Memory B cell (primary cell): ENCODE measurements at regions not wholly inside any gene's neighbourhood (a gene's known extent, or its start where the extent isn't known, plus 50 kb on each side); places are given as distances from the start of the nearest gene placed in this dataset.

Experiments
- ATAC-seq: fragments of 150-1000 bp; cut with Tn5 transposase; 2 replicates; pipeline ENCODE4 v1.10.0; 2021; ENCODE audit warnings: low read depth, mild to moderate bottlenecking, moderate library complexity
- DNase-seq, 2 donors: peaks; one replicate each; pipeline ENCODE4 v3.0.0; 2022; ENCODE audit warnings: low spot score in 2 of 2
- H3K27ac Mint-ChIP-seq: one replicate; pipeline ENCODE4 v1.8.0; 2022; ENCODE audit warnings: mild to moderate bottlenecking, moderate library complexity, mixed read lengths
- H3K27me3 Mint-ChIP-seq: one replicate; pipeline ENCODE4 v1.8.0; 2022; ENCODE audit warnings: mixed read lengths
- H3K36me3 Mint-ChIP-seq: one replicate; pipeline ENCODE4 v1.8.0; 2022; ENCODE audit warnings: mild to moderate bottlenecking, mixed read lengths
- H3K4me1 Mint-ChIP-seq: one replicate; pipeline ENCODE4 v1.8.0; 2022; ENCODE audit warnings: mixed read lengths
- H3K4me3 Mint-ChIP-seq: one replicate; pipeline ENCODE4 v1.8.0; 2022; ENCODE audit warnings: mild to moderate bottlenecking, moderate library complexity, mixed read lengths
- H3K9me3 Mint-ChIP-seq: one replicate; pipeline ENCODE4 v1.8.0; 2022; ENCODE audit warnings: mixed read lengths

GRCh38 chr13:40398065-40398464, 268.4 kb downstream of the FOXO1 start:
- DNase-seq, result no peak
- Mint-ChIP-seq H3K27me3 (no peaks in the 10 kb centered on the region), H3K27ac (no peak overlapping the region), H3K4me1 (peaks cover 11% of the 10 kb centered on the region), H3K4me3 (no peak overlapping the region), H3K9me3 (peaks cover 1% of the 10 kb centered on the region), H3K36me3 (no peaks in the 10 kb centered on the region)
- no peak for ATAC-seq

- Mint-ChIP-seq H3K4me1 (peaks cover 17% of the 10 kb centered on the region), H3K27ac (no peak overlapping the region), H3K4me3 (no peak overlapping the region), H3K9me3 (peaks cover 1% of the 10 kb centered on the region), H3K36me3 (no peaks in the 10 kb centered on the region), H3K27me3 (no peaks in the 10 kb centered on the region)
- DNase-seq (no peak), ATAC-seq (no peak)
Measured at GRCh38 chr13:40399756-40400155, 266.7 kb downstream of the FOXO1 start.

DNA sequence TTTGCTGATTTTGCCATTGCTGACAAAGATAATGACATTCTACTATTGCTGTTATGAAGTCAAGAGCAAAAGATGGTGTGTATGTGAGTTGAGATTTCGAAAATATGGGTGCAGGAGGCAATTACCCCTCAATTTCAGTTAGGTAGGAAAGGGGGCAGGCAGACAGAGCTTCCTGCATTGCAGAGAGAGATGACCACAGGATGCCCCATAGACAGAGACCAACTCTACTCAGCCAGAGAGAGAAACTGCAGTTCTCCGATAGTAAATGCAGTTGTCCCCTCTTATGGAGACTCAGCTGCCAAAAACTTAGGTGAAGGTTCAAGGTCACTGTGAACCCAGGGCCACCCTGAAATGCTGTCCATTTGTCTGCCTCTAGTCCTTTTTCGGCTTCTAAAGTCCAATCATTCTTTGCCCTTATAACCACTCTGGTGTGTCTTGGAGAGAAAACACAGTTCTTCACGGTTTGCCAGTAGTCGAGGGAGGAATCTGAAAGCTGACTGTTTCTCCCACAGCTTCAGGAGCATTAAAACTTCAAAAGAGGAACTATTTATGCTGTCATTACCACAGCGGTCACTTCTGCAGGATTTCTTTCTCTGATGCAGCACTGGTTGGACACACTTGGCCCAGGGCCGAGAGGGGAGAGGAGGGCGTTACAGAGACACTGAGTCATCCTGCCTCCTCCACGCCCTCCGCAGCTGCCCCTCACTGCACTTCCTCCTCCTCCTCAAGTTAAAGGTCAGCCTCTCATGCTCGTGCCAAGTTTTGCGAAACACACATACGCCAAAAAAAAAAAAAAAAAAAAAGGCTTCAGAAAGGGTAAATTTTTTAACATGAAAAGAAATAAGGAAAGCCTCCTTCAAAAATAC, 264.3 kb downstream of the FOXO1 start:
- Mint-ChIP-seq H3K4me3 (peak overlapping the region; percentile 80), H3K9me3 (peaks cover 1% of the 10 kb centered on the region), H3K27me3 (no peaks in the 10 kb centered on the region), H3K4me1 (peaks cover 17% of the 10 kb centered on the region), H3K27ac (no peak overlapping the region), H3K36me3 (no peaks in the 10 kb centered on the region)
- ATAC-seq (peak; percentile 62), DNase-seq (no peak)

- ATAC-seq (no peak), DNase-seq (no peak)
- Mint-ChIP-seq H3K27ac (no peak overlapping the region), H3K4me3 (peak overlapping the region; percentile 11), H3K27me3 (no peaks in the 10 kb centered on the region), H3K4me1 (peaks cover 14% of the 10 kb centered on the region), H3K36me3 (no peaks in the 10 kb centered on the region), H3K9me3 (no peaks in the 10 kb centered on the region)
Measured at GRCh38 chr13:40402931-40403431, 263.5 kb downstream of the FOXO1 start.

DNA sequence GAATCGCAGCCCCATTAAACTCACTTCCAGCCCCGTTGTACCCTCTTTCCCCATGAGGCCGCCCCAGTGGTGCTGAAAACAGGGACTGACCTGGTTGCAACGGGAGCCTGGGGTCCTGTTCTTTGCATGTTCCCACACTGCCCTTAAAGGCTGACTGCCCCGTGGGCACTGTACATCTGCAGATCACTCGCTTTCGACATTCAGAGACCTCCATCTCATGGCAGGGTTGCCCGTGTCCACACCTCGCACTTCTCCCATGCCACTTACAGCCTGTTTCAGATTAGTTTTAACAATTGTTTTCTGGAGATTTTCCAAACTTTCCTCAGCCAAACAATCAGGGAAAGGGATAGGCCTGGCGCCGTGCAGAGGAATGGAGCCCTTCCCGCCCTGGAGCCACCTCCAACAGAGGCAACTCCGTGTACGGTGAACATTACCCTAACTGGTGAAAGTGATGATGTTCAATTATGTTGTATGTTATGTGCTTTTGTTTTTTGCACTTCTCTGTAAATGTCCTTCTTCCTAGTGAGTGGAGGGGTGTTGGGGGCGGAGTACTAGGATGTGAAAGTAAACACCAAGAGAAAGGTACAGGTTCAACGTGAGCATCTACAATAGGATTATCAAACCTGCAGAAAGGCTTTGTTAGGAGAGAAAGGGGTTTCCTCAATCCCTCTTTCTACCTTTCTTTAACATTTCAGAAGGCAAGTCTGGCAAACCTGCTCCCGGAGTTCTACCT, 262.8 kb downstream of the FOXO1 start:
- Mint-ChIP-seq H3K36me3 (no peaks in the 10 kb centered on the region), H3K27me3 (no peaks in the 10 kb centered on the region), H3K9me3 (no peaks in the 10 kb centered on the region), H3K4me1 (peaks cover 14% of the 10 kb centered on the region), H3K27ac (no peak overlapping the region), H3K4me3 (no peak overlapping the region)
- ATAC-seq (no peak), DNase-seq (no peak)

- H3K4me3 Mint-ChIP-seq, result no peak overlapping the region
- H3K27me3 Mint-ChIP-seq, result no peaks in the 10 kb centered on the region
- ATAC-seq (no peak), DNase-seq (no peak)
- no peaks in the 10 kb centered on the region for H3K9me3 Mint-ChIP-seq
- H3K4me1 Mint-ChIP-seq, result peaks cover 14% of the 10 kb centered on the region
- no peaks in the 10 kb centered on the region for H3K36me3 Mint-ChIP-seq
- no peak overlapping the region for H3K27ac Mint-ChIP-seq
Measured at GRCh38 chr13:40404407-40404806, 262.0 kb downstream of the FOXO1 start.

DNA sequence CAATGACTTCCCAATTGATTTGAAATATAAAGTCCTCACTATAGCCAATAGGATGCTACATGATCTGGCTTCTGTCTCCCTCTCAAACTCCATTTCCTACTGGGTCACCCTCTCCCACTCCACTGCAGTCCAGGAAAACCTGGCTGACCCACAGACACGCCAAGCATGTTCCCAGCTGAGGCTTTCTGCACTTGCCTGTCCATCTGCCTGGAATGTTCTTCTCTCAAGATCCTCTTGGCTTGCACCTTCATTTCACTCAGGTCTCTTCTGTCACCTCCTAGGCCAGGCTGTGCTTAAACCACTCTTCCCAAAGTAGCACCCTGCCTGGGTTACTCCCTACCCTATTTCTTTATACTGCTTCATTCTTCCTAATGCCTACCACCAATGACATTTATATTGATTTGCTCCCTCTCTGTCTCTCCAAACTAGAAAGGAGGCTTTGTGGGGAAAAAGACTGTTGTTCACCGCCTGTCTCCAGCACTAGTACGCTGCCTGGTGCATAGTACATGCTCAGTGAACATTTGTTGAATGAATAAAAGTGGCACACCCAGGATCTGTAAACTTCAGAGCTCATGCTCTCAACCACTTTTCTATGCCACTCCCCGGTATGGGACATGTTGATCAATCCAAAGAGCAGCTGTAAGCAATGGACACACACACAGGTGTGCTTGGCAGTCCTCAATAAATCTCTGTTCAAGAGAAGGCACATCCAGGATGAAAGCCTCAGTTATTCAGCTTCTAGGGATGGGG, 261.3 kb downstream of the FOXO1 start:
- Mint-ChIP-seq H3K36me3 (no peaks in the 10 kb centered on the region), H3K27me3 (no peaks in the 10 kb centered on the region), H3K9me3 (no peaks in the 10 kb centered on the region), H3K4me1 (peaks cover 14% of the 10 kb centered on the region), H3K27ac (no peak overlapping the region), H3K4me3 (no peak overlapping the region)
- ATAC-seq (no peak), DNase-seq (no peak)

DNA sequence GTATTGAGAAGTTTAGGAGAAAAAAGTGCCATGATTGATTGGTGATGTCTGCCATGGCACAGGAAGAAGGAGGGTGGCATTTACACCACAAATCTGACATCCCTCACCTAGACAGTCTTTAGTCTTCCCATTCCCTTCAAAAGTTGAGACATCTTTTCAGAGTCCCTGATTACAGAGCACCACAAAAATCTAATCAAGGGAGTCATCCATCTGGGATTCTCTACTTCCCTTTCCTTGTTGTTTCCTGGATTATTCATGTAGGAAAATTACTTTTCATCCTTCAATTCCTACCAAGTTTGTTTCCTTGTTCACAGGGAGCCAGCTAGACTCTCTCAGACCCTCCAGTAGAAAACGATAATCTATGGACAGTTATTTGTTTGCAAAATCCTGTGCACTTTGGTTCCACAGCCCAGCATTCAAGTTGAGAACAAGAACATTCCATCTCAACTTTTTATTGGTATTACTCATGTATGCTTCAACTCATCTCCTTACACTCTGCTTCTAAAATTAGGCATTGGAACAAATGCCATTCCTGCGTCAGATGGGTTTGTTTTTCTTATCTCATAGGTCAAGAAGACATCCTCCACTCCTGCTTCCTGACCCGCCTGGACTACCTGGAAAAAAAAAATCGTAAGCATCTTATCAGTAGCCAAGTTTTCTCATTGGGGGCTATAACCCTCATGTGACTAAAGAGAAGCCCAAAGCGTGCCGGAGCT, 259.9 kb downstream of the FOXO1 start:
- Mint-ChIP-seq H3K4me3 (no peak overlapping the region), H3K27ac (no peak overlapping the region), H3K4me1 (peaks cover 10% of the 10 kb centered on the region), H3K36me3 (peaks cover 2% of the 10 kb centered on the region), H3K9me3 (peaks cover 5% of the 10 kb centered on the region), H3K27me3 (no peaks in the 10 kb centered on the region)
- ATAC-seq, result no peak
- DNase-seq, result no peak

DNA sequence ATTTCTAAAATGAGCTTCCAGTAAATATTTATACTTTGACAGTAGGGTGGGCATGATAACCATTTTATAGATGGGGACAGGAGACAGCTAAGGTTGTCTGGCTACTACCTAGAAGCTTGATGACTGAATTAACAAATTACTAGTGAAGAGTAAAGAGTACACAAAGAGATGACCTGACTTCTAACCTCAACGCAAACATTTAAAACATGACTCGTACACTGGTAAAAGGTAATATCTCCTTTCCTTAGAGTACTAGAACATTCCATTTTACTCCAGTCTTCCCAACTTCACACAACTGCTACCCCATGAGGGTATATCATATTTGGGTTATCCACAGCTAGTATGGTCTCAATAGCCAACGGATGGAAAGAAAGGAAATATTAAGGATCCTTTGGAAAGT, 258.9 kb downstream of the FOXO1 start:
- no peak for DNase-seq
- Mint-ChIP-seq H3K27me3 (no peaks in the 10 kb centered on the region), H3K4me1 (peaks cover 8% of the 10 kb centered on the region), H3K27ac (no peak overlapping the region), H3K9me3 (peaks cover 5% of the 10 kb centered on the region), H3K36me3 (peaks cover 2% of the 10 kb centered on the region), H3K4me3 (no peak overlapping the region)
- ATAC-seq, result no peak

- ATAC-seq (no peak), DNase-seq (no peak)
- Mint-ChIP-seq H3K27ac (no peak overlapping the region), H3K27me3 (no peaks in the 10 kb centered on the region), H3K36me3 (peaks cover 2% of the 10 kb centered on the region), H3K4me3 (no peak overlapping the region), H3K4me1 (peaks cover 3% of the 10 kb centered on the region), H3K9me3 (peaks cover 5% of the 10 kb centered on the region)
Measured at GRCh38 chr13:40408602-40409001, 257.8 kb downstream of the FOXO1 start.

DNA sequence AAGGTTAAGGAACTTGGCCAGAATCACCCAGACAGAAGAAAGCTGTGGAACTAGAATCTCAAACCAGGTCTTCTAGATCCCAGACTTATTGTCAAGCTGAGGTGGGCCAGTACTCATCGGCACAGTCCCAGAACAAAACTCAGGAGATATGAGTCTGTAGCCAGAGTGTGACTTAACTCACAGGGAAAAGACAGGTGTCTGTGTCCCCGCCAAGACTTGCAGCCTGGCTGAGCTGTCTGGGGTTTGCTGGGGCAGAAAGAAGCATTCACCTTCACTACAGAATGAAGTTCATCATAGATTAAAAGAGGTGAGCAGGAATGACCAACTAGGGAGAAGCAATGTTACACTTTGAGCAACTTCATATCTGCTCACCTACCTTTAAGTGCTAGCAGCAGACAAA, 257.2 kb downstream of the FOXO1 start:
- DNase-seq (no peak), ATAC-seq (no peak)
- no peak overlapping the region for H3K27ac Mint-ChIP-seq
- H3K36me3 Mint-ChIP-seq, result peaks cover 2% of the 10 kb centered on the region
- peaks cover 5% of the 10 kb centered on the region for H3K9me3 Mint-ChIP-seq
- no peaks in the 10 kb centered on the region for H3K27me3 Mint-ChIP-seq
- H3K4me1 Mint-ChIP-seq, result no peaks in the 10 kb centered on the region
- no peak overlapping the region for H3K4me3 Mint-ChIP-seq

GRCh38 chr13:40410315-40410714, 256.1 kb downstream of the FOXO1 start:
- Mint-ChIP-seq H3K27me3 (no peaks in the 10 kb centered on the region), H3K9me3 (peaks cover 5% of the 10 kb centered on the region), H3K4me1 (no peaks in the 10 kb centered on the region), H3K4me3 (no peak overlapping the region), H3K27ac (no peak overlapping the region), H3K36me3 (peaks cover 2% of the 10 kb centered on the region)
- DNase-seq (no peak), ATAC-seq (no peak)

GRCh38 chr13:40420160-40420740, 246.2 kb downstream of the FOXO1 start:
- Mint-ChIP-seq H3K36me3 (no peaks in the 10 kb centered on the region), H3K4me3 (no peak overlapping the region), H3K4me1 (peaks cover 17% of the 10 kb centered on the region), H3K9me3 (no peaks in the 10 kb centered on the region), H3K27ac (no peak overlapping the region), H3K27me3 (no peaks in the 10 kb centered on the region)
- ATAC-seq, result no peak
- DNase-seq, result no peak
